Activated CD8-positive, alpha-beta memory T cell treated with anti-CD3 and anti-CD28 coated beads, Interleukin-2, amount 10 ng/mL, durations not matched to agents 7 days and 5 days (primary cell): ENCODE measurements at regions not wholly inside any gene's neighbourhood (a gene's known extent, or its start where the extent isn't known, plus 50 kb on each side); places are given as distances from the start of the nearest gene placed in this dataset.

Experiments used
- ATAC-seq: fragments of 150-1000 bp; cut with Tn5 transposase; one replicate; pipeline ENCODE4 v1.10.0; 2021; ENCODE audit warnings: moderate library complexity
- CTCF ChIA-PET: fragments of 350-600 bp; sonication (Branson Sonifier 250); formaldehyde crosslinking; loops from one replicate; lab custom pipeline; 2021; ENCODE audit warnings: antibody characterized with exemption; lab: Charles Lee
- DNase-seq: peaks from one replicate; pipeline ENCODE4 v3.0.0-alpha.2; 2020
- H3K27ac Mint-ChIP-seq: one replicate; pipeline ENCODE4 v1.8.0; 2021; ENCODE audit warnings: mild to moderate bottlenecking, mixed read lengths
- H3K27me3 Mint-ChIP-seq: one replicate; pipeline ENCODE4 v1.8.0; 2021; ENCODE audit warnings: mixed read lengths
- H3K36me3 Mint-ChIP-seq: one replicate; pipeline ENCODE4 v1.8.0; 2021; ENCODE audit warnings: mild to moderate bottlenecking, mixed read lengths
- H3K4me1 Mint-ChIP-seq: one replicate; pipeline ENCODE4 v1.8.0; 2021; ENCODE audit warnings: mixed read lengths
- H3K4me3 Mint-ChIP-seq: one replicate; pipeline ENCODE4 v1.8.0; 2021; ENCODE audit warnings: mild to moderate bottlenecking, moderate library complexity, mixed read lengths
- H3K9me3 Mint-ChIP-seq: one replicate; pipeline ENCODE4 v1.8.0; 2022; ENCODE audit warnings: low read depth, mixed read lengths

DNA sequence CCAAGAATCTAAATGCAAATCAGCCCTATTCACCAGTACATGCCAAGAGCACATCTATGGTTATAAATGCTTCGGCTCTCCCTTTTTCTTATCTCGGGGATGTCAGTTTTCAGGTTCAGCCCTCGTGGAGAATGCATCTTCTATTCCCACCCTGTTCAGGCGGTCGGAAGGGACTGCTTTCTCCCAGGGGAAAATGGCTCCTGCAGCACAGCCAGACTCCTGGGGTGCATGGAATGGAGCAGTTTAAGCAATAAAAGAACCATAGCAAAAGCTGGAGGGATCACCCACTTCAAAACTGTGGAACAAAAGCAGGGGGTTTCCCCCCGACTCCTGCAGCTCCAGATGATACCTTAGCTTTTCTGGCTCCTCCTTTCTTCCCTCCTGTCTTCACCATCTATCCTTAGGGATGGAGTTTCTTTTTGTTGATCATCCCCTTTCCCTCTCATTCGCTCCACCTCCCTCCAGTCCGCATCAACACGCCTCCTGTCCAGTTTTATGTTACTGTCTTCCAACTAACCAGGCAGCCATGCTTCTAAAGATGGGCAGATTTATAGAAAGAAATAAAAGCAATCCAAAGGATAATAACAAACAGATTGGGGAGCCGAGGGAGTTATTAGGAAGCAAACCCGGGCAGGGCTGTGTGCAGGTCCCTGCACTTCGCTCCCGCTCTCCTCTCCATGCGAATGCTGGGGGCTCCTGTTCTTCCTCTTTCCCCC, 356.2 kb upstream of the SMIM21 start:
- ATAC-seq, result no peak
- Mint-ChIP-seq H3K27ac (no peak overlapping the region), H3K4me3 (no peak overlapping the region), H3K9me3 (no peaks in the 10 kb centered on the region), H3K36me3 (no peaks in the 10 kb centered on the region), H3K27me3 (peaks cover 2% of the 10 kb centered on the region), H3K4me1 (no peaks in the 10 kb centered on the region)
- no peak for DNase-seq
- CTCF ChIA-PET, result no interaction called here

DNA sequence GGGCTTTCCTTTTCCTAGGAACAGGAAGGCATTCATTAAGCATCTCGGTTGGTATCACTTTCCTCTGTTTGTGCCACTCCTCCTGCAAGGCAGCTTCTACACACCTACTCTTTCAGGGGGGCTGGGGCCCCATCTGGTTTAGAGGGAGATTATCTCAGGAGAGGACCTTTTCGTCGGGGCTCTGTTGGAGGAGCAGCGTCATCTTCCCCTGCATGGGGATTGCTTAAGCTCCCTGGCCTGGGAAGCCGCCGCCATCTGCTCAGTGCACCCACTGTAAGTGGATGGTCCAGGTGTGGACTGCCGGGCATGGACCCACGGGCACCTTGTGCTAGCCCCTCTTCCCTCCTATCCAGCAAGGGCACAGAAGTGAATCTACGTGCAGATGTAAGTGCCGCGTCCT, 355.3 kb upstream of the SMIM21 start:
- CTCF ChIA-PET, result no interaction called here
- ATAC-seq, result no peak
- Mint-ChIP-seq H3K4me3 (no peak overlapping the region), H3K27me3 (peaks cover 2% of the 10 kb centered on the region), H3K36me3 (no peaks in the 10 kb centered on the region), H3K9me3 (no peaks in the 10 kb centered on the region), H3K4me1 (no peaks in the 10 kb centered on the region), H3K27ac (no peak overlapping the region)
- no peak for DNase-seq

DNA sequence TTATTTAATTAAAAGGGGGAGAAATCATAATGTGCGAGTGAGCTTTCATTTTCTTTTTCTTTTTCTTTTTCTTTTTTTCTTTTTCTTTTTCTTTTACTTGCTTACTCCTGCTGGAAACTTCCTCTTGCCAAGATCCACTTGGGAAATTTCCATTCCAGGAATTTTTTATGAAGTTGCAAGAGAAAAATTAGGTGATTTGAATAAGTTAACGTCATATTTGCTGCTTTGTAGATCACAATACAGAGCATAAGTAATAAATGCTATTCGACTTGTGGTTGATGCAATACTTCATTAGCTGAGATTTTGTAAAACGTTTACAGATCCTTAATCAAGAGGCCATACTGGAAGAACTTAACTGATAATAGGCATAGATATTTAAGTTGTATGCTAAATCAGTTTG, 354.7 kb upstream of the SMIM21 start:
- CTCF ChIA-PET, result no interaction called here
- ATAC-seq (no peak), DNase-seq (no peak)
- Mint-ChIP-seq H3K36me3 (no peaks in the 10 kb centered on the region), H3K27ac (no peak overlapping the region), H3K9me3 (no peaks in the 10 kb centered on the region), H3K4me3 (no peak overlapping the region), H3K27me3 (peaks cover 2% of the 10 kb centered on the region), H3K4me1 (no peaks in the 10 kb centered on the region)

- no peak overlapping the region for H3K27ac Mint-ChIP-seq
- no peaks in the 10 kb centered on the region for H3K36me3 Mint-ChIP-seq
- no peaks in the 10 kb centered on the region for H3K27me3 Mint-ChIP-seq
- ATAC-seq (no peak), DNase-seq (no peak)
- no peaks in the 10 kb centered on the region for H3K4me1 Mint-ChIP-seq
- CTCF ChIA-PET, result no interaction called here
- H3K4me3 Mint-ChIP-seq, result no peak overlapping the region
- H3K9me3 Mint-ChIP-seq, result no peaks in the 10 kb centered on the region
Measured at GRCh38 chr18:75779910-75780309, 352.4 kb upstream of the SMIM21 start.

DNA sequence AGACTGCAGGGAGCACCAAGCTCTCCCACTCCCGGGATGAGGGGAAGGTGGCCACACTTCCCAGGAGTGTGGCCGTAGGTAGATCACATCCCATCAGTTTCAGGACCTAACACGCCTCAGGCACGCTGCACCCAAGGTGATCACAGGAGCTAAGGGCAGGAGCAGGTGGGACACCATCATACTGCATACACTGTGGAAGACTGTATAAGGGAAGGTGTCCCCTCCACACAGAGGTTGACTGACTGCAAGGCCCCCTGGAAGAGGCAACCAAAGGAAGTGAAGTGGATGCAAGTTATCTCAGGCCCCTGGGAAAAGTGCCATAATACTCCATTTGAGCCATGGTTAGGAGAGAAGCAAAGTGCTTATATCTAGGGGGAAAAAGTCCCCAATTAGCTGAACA, 351.9 kb upstream of the SMIM21 start:
- CTCF ChIA-PET, result no interaction called here
- Mint-ChIP-seq H3K4me3 (no peak overlapping the region), H3K27me3 (no peaks in the 10 kb centered on the region), H3K27ac (no peak overlapping the region), H3K36me3 (no peaks in the 10 kb centered on the region), H3K9me3 (no peaks in the 10 kb centered on the region), H3K4me1 (no peaks in the 10 kb centered on the region)
- DNase-seq, result no peak
- ATAC-seq, result no peak

- Mint-ChIP-seq H3K9me3 (no peaks in the 10 kb centered on the region), H3K4me3 (no peak overlapping the region), H3K27me3 (no peaks in the 10 kb centered on the region), H3K36me3 (no peaks in the 10 kb centered on the region), H3K4me1 (no peaks in the 10 kb centered on the region), H3K27ac (no peak overlapping the region)
- ATAC-seq (no peak), DNase-seq (no peak)
- CTCF ChIA-PET, result no interaction called here
Measured at GRCh38 chr18:75777630-75778029, 350.1 kb upstream of the SMIM21 start.

DNA sequence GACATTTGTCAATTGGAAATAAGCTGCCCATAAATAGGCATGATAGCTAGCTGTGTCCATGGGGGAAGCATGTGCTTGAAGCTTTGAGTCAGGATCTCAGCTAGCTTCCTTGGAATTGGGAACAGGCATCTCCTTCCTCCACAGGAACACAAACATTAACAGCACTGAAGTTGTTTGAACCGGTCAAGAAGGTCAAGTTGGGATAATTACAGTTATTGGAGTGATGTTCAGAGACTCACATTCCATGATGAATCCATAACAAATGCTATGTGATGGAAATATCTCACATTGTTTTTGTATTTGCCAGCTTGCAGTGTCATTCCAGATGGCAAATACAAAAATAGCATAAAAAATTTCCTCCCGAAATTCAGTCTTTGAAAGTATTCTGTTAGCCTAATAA, 347.6 kb upstream of the SMIM21 start:
- H3K9me3 Mint-ChIP-seq, result no peaks in the 10 kb centered on the region
- H3K4me3 Mint-ChIP-seq, result no peak overlapping the region
- no peaks in the 10 kb centered on the region for H3K27me3 Mint-ChIP-seq
- H3K36me3 Mint-ChIP-seq, result no peaks in the 10 kb centered on the region
- DNase-seq, result no peak
- no peaks in the 10 kb centered on the region for H3K4me1 Mint-ChIP-seq
- no peak overlapping the region for H3K27ac Mint-ChIP-seq
- no peak for ATAC-seq
- CTCF ChIA-PET, result no interaction called here

DNA sequence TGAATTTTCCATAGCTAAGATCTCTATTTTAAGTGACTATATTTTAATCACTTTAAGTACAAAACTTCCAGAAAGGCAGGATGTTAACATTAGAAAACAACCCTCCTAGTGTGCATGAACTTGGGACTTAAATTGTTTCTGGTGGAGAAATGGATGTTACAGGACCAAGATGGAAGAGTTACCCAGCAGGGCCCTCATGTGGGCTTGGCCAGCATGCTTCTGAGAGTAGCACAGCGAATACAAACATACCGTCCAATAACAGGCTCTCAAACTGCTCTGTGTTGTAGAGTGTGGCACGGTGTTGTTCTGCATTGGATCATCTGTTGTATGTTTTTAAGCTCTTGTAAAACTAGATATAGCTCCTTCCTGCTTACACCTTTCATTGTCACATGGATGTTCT, 346.1 kb upstream of the SMIM21 start:
- Mint-ChIP-seq H3K4me3 (no peak overlapping the region), H3K4me1 (no peaks in the 10 kb centered on the region), H3K27me3 (no peaks in the 10 kb centered on the region), H3K36me3 (no peaks in the 10 kb centered on the region), H3K9me3 (no peaks in the 10 kb centered on the region), H3K27ac (no peak overlapping the region)
- DNase-seq, result no peak
- CTCF ChIA-PET, result no interaction called here
- no peak for ATAC-seq

- Mint-ChIP-seq H3K27me3 (no peaks in the 10 kb centered on the region), H3K9me3 (no peaks in the 10 kb centered on the region), H3K4me1 (no peaks in the 10 kb centered on the region), H3K4me3 (no peak overlapping the region), H3K27ac (no peak overlapping the region), H3K36me3 (no peaks in the 10 kb centered on the region)
- CTCF ChIA-PET, result no interaction called here
- ATAC-seq (no peak), DNase-seq (no peak)
Measured at GRCh38 chr18:75762758-75763157, 335.3 kb upstream of the SMIM21 start.

DNA sequence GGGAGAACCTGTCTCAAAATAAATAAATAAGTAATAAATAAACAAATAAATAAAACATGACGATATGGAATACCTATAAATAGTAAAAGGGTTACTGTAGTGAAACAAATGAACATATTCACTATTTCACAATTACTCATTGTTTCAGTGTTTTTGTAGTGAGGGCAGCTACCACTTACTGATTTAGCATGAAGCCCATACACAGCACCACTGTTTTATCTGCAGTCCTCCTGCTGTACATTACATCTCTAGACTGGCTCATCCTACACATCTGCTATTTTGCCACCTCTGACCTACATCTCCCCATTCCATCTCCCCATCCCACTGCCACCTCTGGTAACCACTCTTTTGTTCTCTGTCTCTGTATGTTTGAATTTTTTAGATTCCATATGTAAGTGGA, 332.7 kb upstream of the SMIM21 start:
- DNase-seq, result no peak

DNA sequence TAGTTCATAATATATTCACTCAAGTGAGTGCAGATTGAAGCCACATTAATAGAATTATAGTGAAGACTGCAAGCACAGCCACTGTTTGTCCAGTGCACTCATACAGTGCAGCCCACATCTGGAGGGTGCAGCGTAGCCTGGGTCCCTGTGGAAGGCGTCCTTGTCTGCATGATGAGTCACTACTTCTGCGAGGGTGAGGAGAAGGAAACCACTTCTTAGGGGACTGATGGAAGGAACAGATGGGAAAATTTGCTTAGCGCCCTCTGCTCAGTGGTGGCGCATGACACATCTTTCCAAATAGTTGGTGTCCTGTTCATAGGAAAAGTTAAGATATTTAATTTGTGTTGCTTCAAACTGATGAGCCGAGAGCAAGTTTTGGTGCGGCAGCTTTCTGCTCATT, 330.4 kb upstream of the SMIM21 start:
- Mint-ChIP-seq H3K27ac (no peak overlapping the region), H3K4me1 (no peaks in the 10 kb centered on the region), H3K4me3 (no peak overlapping the region), H3K27me3 (no peaks in the 10 kb centered on the region), H3K9me3 (no peaks in the 10 kb centered on the region), H3K36me3 (no peaks in the 10 kb centered on the region)
- CTCF ChIA-PET, result no interaction called here
- DNase-seq, result no peak
- ATAC-seq, result no peak

More for the DNA sequence above, 332.7 kb upstream of the SMIM21 start:
- H3K27ac Mint-ChIP-seq, result no peak overlapping the region
- CTCF ChIA-PET, result no interaction called here
- H3K4me1 Mint-ChIP-seq, result no peaks in the 10 kb centered on the region
- H3K9me3 Mint-ChIP-seq, result no peaks in the 10 kb centered on the region
- no peak for ATAC-seq
- no peaks in the 10 kb centered on the region for H3K36me3 Mint-ChIP-seq
- no peak overlapping the region for H3K4me3 Mint-ChIP-seq
- no peaks in the 10 kb centered on the region for H3K27me3 Mint-ChIP-seq

- Mint-ChIP-seq H3K27ac (no peak overlapping the region), H3K36me3 (no peaks in the 10 kb centered on the region), H3K4me3 (no peak overlapping the region), H3K27me3 (no peaks in the 10 kb centered on the region), H3K9me3 (no peaks in the 10 kb centered on the region), H3K4me1 (no peaks in the 10 kb centered on the region)
- ATAC-seq (no peak), DNase-seq (no peak)
- CTCF ChIA-PET, result no interaction called here
Measured at GRCh38 chr18:75754433-75754832, 326.9 kb upstream of the SMIM21 start.

- Mint-ChIP-seq H3K27me3 (no peaks in the 10 kb centered on the region), H3K36me3 (no peaks in the 10 kb centered on the region), H3K9me3 (no peaks in the 10 kb centered on the region), H3K4me3 (no peak overlapping the region), H3K4me1 (no peaks in the 10 kb centered on the region), H3K27ac (no peak overlapping the region)
- no peak for DNase-seq
- ATAC-seq, result no peak
- CTCF ChIA-PET, result no interaction called here
Measured at GRCh38 chr18:75753753-75754152, 326.2 kb upstream of the SMIM21 start.

DNA sequence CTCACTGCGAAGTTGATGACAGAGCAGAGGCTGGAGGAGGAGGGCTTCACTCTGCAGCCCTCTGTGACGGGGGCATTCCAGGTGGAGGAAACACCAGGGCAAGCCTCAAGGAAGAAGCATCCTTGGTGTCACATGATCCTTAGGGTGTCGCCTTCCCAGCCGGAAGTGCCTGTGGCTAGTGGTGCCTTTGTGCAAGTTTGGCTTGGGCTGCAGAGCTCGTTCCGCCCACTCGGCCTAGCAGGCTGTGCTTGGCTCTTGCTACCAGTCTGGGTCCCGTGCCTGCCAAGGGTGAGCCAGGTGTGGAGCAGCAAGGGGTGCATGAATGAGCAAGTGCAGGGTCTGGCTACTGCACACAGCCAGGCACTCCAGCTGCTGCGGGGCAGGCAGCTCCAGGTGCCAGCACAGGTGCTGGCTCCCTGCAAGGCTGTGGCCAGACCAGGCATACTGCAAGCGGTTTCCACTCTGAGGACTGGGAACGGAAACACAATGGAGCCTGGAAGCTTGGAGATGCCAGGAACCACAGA, 325.3 kb upstream of the SMIM21 start:
- no peaks in the 10 kb centered on the region for H3K4me1 Mint-ChIP-seq
- CTCF ChIA-PET, result no interaction called here
- H3K27me3 Mint-ChIP-seq, result no peaks in the 10 kb centered on the region
- H3K27ac Mint-ChIP-seq, result no peak overlapping the region
- no peaks in the 10 kb centered on the region for H3K9me3 Mint-ChIP-seq
- ATAC-seq (no peak), DNase-seq (no peak)
- no peaks in the 10 kb centered on the region for H3K36me3 Mint-ChIP-seq
- H3K4me3 Mint-ChIP-seq, result no peak overlapping the region

DNA sequence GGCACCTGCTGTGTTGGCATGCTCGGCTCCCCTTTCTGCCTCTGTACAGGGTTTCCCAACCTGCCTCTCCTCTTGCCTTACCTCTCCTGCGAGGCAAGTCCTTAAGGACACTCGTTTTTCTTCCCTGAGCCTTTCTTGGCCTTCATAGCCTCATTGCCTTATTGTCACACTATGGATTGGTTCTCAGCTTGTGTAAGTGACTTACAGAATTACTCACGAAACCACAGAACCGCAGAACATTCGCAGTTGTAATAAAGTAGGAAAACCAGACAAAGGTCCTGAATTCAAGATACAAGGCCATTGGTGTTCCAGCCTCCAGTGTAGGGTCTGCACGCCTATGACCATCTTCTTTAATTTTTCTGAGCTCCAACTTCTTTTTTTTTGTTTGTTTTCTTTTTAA, 317.6 kb upstream of the SMIM21 start:
- Mint-ChIP-seq H3K27me3 (no peaks in the 10 kb centered on the region), H3K27ac (no peak overlapping the region), H3K4me3 (no peak overlapping the region), H3K36me3 (no peaks in the 10 kb centered on the region), H3K4me1 (no peaks in the 10 kb centered on the region), H3K9me3 (no peaks in the 10 kb centered on the region)
- DNase-seq, result no peak
- no peak for ATAC-seq
- CTCF ChIA-PET, result no interaction called here
